ENCODE measurements at regions not wholly inside any gene's neighbourhood (a gene's known extent, or its start where the extent isn't known, plus 50 kb on each side); places are given as distances from the start of the nearest gene placed in this dataset.

- 87% methylated on average over 3 of the region's 3 CpGs; no CpG with 5 or more reads in 1 of the 2 experiments for WGBS, 2 experiments (ENCODE audit: extremely low coverage in 1 of 2, insufficient coverage in 1 of 2, insufficient read length in 1 of 2, insufficient replicate concordance in 2 of 2, low coverage in 1 of 2, low lambda C conversion rate in 2 of 2, missing lambda C conversion rate in 1 of 2)
- Histone ChIP-seq H2AFZ (ENCODE audit: low read length) (no peak overlapping the region), H3K27ac (ENCODE audit: low read depth, low read length) (no peak overlapping the region)
These were observed 228.5 kb downstream of the PCDH7 start for GRCh38 chr4:30948653-30949052.

More at GRCh38 chr4:30948653-30949052, 228.5 kb downstream of the PCDH7 start:
- Histone ChIP-seq H3K18ac (ENCODE audit: extremely low read depth, low read length) (no peak overlapping the region), H4K5ac (ENCODE audit: insufficient read length, low read depth, low read length) (no peak overlapping the region), H2BK5ac (ENCODE audit: low read depth, low read length) (no peak overlapping the region), H3K79me2 (ENCODE audit: control insufficient read depth in 1 of 2, insufficient read depth in 2 of 2, low read length in 2 of 2) (no peaks in the 10 kb centered on the region), H2BK15ac (ENCODE audit: low read length) (no peak overlapping the region), H2BK20ac (ENCODE audit: low read length) (no peak overlapping the region), H3K27me3 (replicated peaks in 1 of 4; ENCODE audit: control insufficient read depth in 3 of 4, extremely low read depth in 1 of 4, insufficient read depth in 3 of 4, low read length in 3 of 4) (no peaks in the 10 kb centered on the region), H3K36me3 (ENCODE audit: control insufficient read depth in 2 of 4, insufficient read depth in 4 of 4, low read length in 3 of 4) (no peaks in the 10 kb centered on the region), H4K8ac (ENCODE audit: extremely low read depth, insufficient read depth, low read length) (no peak overlapping the region), H3K23me2 (ENCODE audit: low read depth, low read length) (no peaks in the 10 kb centered on the region), H2BK120ac (replicated peaks; ENCODE audit: low read depth, low read length) (no peak overlapping the region), H3K4me2 (ENCODE audit: insufficient read depth in 1 of 2, low read depth in 2 of 2, low read length in 2 of 2) (no peak overlapping the region), H3K14ac (ENCODE audit: insufficient read length) (no peak overlapping the region), H4K91ac (replicated peaks; ENCODE audit: insufficient read length, low read length) (no peak overlapping the region), H2AK5ac (ENCODE audit: low read depth, low read length) (no peak overlapping the region), H3K9ac (replicated peaks in 1 of 4; ENCODE audit: extremely low read depth in 1 of 4, low read depth in 3 of 4, low read length in 3 of 4) (no peak overlapping the region), H3K79me1 (ENCODE audit: low read depth, low read length) (no peaks in the 10 kb centered on the region; the same call in 1 of the 2 replicates), H3K23ac (ENCODE audit: insufficient read length) (no peak overlapping the region), H2BK12ac (ENCODE audit: low read depth, low read length) (no peak overlapping the region), H3K4me1 (replicated peaks in 1 of 4; ENCODE audit: control insufficient read depth in 3 of 4, insufficient read depth in 4 of 4, low read length in 3 of 4) (peaks cover 0 to 3% (median 0%) of the 10 kb centered on the region in 4 experiments; a peak in 2 of 7 replicates), H3K4me3 (ENCODE audit: extremely low read depth in 1 of 4, insufficient read depth in 2 of 4, low read depth in 3 of 4, low read length in 4 of 4) (no peak overlapping the region), H4K20me1 (replicated peaks in 1 of 2; ENCODE audit: control insufficient read depth in 1 of 2, insufficient read depth in 2 of 2, low read length in 2 of 2) (no peaks in the 10 kb centered on the region), H3K9me3 (ENCODE audit: insufficient read depth in 2 of 2, low read depth in 1 of 2, low read length in 1 of 2) (no peaks in the 10 kb centered on the region), H3K4ac (replicated peaks; ENCODE audit: insufficient read length, low read depth, low read length) (no peak overlapping the region), H3K56ac (replicated peaks; ENCODE audit: insufficient read length, low read depth, low read length) (no peak overlapping the region)
- CTCF ChIA-PET (ENCODE audit: partially characterized antibody) = no interaction called here
- no peak for FAIRE-seq
- POLR2A ChIA-PET (ENCODE audit: partially characterized antibody) = no interaction called here
- TF ChIP-seq POU5F1 (IDR thresholded peaks at IDR 0.05; ENCODE audit: low read depth, low read length) = no peak
- DNase-seq (ENCODE audit: low read depth in 1 of 2, low spot score in 2 of 2) = no peak
